ENCODE measurements at regions not wholly inside any gene's neighbourhood (a gene's known extent, or its start where the extent isn't known, plus 50 kb on each side); places are given as distances from the start of the nearest gene placed in this dataset.

DNA sequence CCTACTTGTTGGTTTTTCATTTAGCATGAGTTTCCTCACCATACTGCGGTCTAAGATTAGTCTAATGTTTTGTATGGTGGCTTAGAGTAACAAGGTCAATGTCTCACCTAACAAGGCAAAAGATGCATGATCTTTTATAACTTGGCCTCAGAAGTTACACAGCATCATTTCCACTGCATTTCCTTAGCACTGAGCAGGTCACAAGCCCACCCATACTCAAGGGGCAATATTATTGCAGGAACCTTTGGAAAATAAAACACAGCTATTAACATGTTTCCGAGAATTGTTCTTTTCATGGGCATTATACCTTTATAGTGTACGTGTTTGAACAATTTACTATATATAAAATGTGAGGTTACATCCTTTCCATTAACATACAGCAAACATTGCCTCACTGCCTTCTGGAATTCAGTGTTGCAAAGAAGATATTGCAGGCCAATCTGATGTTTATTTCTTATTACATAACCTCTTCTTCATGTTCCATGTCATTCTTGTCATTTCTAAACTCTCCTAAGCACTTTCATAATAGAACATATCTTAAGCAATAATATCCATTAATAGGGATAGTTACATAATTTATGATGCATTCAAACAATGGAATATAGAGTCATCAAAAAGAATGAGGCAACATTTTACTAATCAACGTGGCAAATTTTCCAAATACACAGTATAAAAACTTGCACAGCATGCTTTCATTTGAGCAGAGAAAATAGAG is 153.8 kb downstream of the AREG start:
- TF ChIP-seq, protein P1, sequence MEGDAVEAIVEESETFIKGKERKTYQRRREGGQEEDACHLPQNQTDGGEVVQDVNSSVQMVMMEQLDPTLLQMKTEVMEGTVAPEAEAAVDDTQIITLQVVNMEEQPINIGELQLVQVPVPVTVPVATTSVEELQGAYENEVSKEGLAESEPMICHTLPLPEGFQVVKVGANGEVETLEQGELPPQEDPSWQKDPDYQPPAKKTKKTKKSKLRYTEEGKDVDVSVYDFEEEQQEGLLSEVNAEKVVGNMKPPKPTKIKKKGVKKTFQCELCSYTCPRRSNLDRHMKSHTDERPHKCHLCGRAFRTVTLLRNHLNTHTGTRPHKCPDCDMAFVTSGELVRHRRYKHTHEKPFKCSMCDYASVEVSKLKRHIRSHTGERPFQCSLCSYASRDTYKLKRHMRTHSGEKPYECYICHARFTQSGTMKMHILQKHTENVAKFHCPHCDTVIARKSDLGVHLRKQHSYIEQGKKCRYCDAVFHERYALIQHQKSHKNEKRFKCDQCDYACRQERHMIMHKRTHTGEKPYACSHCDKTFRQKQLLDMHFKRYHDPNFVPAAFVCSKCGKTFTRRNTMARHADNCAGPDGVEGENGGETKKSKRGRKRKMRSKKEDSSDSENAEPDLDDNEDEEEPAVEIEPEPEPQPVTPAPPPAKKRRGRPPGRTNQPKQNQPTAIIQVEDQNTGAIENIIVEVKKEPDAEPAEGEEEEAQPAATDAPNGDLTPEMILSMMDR (IDR thresholded peaks at IDR 0.05 in 4 of 5, conservative IDR thresholded peaks at IDR 0.05 in 1 of 5): no peak
- TF ChIP-seq POLR2A (IDR thresholded peaks at IDR 0.05): no peak
